Muscle of leg (tissue), 3 donors: ENCODE measurements at regions not wholly inside any gene's neighbourhood (a gene's known extent, or its start where the extent isn't known, plus 50 kb on each side); places are given as distances from the start of the nearest gene placed in this dataset.
"Not testable (repeated sequence)": the region's sequence is repeated elsewhere in the genome, so short reads cannot be mapped to it uniquely, and the experiment has no call there.

ENCODE experiments used
- DNase-seq: peaks from one replicate; pipeline ENCODE4 v3.0.0; 2013
- H3K27ac ChIP-seq: one replicate; pipeline ENCODE4 v1.5.1; 2013; ENCODE audit warnings: mild to moderate bottlenecking, low read length, control low read depth
- H3K27me3 ChIP-seq: one replicate; pipeline ENCODE4 v1.6.1; 2013; ENCODE audit warnings: low read length; ENCODE audit not compliant: control insufficient read depth, insufficient read depth
- H3K36me3 ChIP-seq: one replicate; pipeline ENCODE4 v1.6.1; 2013; ENCODE audit warnings: low read length; ENCODE audit not compliant: control insufficient read depth, insufficient read depth
- H3K4me1 ChIP-seq: one replicate; pipeline ENCODE4 v1.6.1; 2013; ENCODE audit warnings: low read length; ENCODE audit not compliant: control insufficient read depth, insufficient read depth
- H3K4me3 ChIP-seq: one replicate; pipeline ENCODE4 v1.5.1; 2013; ENCODE audit warnings: low read length, control low read depth
- H3K9me3 ChIP-seq: replicated peaks from 2 replicates; pipeline ENCODE4 v1.6.1; 2013; ENCODE audit warnings: low read depth, low read length; ENCODE audit not compliant: control insufficient read depth
- WGBS: methylation state at CpG from one replicate; pipeline ENCODE4 v1.1.5; 2013; ENCODE audit warnings: missing lambda C conversion rate; ENCODE audit not compliant: insufficient coverage; 5-methylcytosine and 5-hydroxymethylcytosine counted together

DNA sequence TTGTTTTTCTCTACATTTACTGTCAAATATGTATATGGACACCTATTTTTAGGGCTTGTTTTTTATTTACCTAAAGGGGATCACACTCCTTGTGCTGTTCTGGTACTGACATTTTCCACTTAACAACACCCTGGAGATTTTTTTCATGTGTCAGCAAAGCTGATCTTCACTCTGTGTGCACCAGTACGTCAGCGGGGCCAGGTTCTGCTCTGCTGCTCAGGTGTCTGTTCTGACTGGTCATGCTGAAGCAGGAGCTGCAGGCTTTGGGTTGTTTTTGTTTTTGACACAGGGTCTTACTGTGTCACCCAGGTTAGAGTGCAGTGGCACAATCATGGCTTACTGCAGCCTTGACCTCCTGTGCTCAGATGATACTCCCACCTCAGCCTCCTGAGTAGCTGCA is 81.9 kb upstream of the CCND2 start:
- Histone ChIP-seq H3K27ac (no peak overlapping the region), H3K9me3 (no peaks in the 10 kb centered on the region), H3K27me3 (no peaks in the 10 kb centered on the region), H3K4me1 (no peaks in the 10 kb centered on the region), H3K36me3 (no peaks in the 10 kb centered on the region), H3K4me3 (no peak overlapping the region)
- no peak for DNase-seq
- WGBS, result no CpG with 5 or more reads among the region's 2 CpGs

DNA sequence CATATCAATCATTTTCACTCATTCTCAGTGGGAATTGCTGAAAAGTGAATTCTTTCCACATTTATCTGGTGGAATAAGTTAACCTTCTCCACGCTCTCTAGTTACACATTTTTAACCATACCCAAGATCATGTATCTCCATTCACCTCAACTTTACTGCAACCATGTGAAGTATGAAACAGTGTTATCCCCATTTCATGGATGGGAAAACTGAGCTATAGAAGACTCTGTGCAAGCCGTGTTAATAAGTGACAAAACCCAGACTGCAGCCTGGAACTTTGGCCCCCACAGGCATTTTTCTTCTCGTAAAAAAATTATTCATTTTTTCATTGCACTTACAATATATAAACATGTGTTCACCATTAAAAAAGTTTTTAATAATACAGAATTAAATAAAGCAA is 82.4 kb upstream of the CCND2 start:
- no peaks in the 10 kb centered on the region for H3K36me3 ChIP-seq
- no peaks in the 10 kb centered on the region for H3K4me1 ChIP-seq
- no peaks in the 10 kb centered on the region for H3K27me3 ChIP-seq
- DNase-seq, result no peak
- no peaks in the 10 kb centered on the region for H3K9me3 ChIP-seq
- no peak overlapping the region for H3K4me3 ChIP-seq
- no peak overlapping the region for H3K27ac ChIP-seq
- no CpG with 5 or more reads among the region's 3 CpGs for WGBS

GRCh38 chr12:4190366-4191063 is 83.0 kb upstream of the CCND2 start:
- Histone ChIP-seq H3K4me3 (no peak overlapping the region), H3K27ac (no peak overlapping the region), H3K27me3 (no peaks in the 10 kb centered on the region), H3K9me3 (no peaks in the 10 kb centered on the region), H3K4me1 (no peaks in the 10 kb centered on the region), H3K36me3 (no peaks in the 10 kb centered on the region)
- 67% methylated on average over 1 of the region's 5 CpGs for WGBS
- DNase-seq, result no peak

DNA sequence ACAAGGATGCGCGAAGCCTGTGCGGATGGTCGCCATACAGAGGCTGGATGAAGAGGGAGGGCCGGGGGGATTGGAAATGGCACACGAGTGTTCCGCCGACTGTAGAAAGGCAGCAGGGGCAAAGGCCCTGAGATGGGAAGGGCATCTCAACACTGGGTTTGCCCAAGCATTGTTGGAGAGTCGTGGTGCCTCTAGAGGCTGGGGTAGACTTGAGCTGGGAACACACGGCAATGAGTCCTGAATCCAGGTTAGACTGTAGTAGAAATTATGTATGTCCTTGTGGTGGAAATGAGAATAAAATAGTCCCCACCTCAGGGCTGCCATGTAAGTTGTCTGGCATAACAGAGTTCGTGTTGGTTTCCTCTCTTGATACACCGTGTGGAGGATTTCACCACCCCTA is 83.8 kb upstream of the CCND2 start:
- Histone ChIP-seq H3K27ac (no peak overlapping the region), H3K4me1 (no peaks in the 10 kb centered on the region), H3K36me3 (no peaks in the 10 kb centered on the region), H3K9me3 (no peaks in the 10 kb centered on the region), H3K27me3 (no peaks in the 10 kb centered on the region), H3K4me3 (no peak overlapping the region)
- DNase-seq, result no peak
- 94% methylated on average over 7 of the region's 12 CpGs for WGBS

GRCh38 chr12:4187916-4188315 is 85.6 kb upstream of the CCND2 start:
- DNase-seq, result no peak
- Histone ChIP-seq H3K9me3 (peaks cover 1% of the 10 kb centered on the region), H3K4me1 (no peaks in the 10 kb centered on the region), H3K27ac (no peak overlapping the region), H3K4me3 (no peak overlapping the region), H3K36me3 (no peaks in the 10 kb centered on the region), H3K27me3 (no peaks in the 10 kb centered on the region)
- WGBS, result no CpG with 5 or more reads among the region's 4 CpGs

DNA sequence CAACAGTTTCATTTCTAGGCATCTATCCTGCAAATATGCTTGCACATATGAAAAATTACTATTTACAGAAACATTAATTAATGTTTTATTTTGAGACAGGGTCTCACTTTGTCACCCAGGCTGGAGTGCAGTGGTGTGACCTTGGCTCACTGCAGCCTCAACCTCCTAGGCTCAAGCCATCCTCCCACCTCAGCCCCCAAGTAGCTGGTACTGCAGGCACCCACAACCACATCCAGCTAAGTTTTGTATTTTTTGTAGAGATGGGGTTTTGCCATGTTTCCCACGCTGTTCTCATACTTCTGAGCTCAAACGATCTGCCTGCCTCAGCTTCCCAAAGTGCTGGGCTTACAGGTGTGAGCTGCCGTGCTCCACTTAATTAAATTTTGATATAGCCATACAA is 86.2 kb upstream of the CCND2 start:
- H3K36me3 ChIP-seq, DNase-seq: not testable (repeated sequence)
- WGBS, result no CpG with 5 or more reads among the region's 3 CpGs

GRCh38 chr12:4178424-4179170 is 95.0 kb upstream of the CCND2 start:
- H3K4me3 ChIP-seq, result no peak overlapping the region
- WGBS, result no CpG with 5 or more reads among the region's 4 CpGs
- no peaks in the 10 kb centered on the region for H3K4me1 ChIP-seq

More for the DNA sequence above, 86.2 kb upstream of the CCND2 start:
- not testable (repeated sequence) for H3K4me1 ChIP-seq, H3K4me3 ChIP-seq, H3K9me3 ChIP-seq, H3K27ac ChIP-seq, H3K27me3 ChIP-seq

DNA sequence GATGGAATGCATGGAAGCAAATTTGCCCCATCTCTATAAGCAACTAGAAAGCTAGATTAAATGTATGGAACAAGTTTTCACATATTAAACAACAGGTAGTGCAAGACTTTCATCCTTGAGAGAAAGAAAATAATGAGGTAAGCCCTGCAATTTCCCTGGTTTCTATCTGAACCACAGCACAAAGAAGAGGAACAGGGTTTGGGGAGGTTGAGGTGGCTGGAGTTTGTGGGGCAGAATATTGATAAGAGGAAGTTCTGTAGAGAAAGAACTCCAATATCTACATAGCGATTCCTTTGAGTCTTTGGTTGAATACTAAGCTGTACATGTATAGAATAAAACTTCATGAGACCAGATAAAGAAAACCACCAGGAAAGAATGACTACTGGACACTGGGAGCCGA is 96.3 kb upstream of the CCND2 start:
- no peak overlapping the region for H3K27ac ChIP-seq
- DNase-seq, result no peak
- no CpG with 5 or more reads among the region's 2 CpGs for WGBS
- no peaks in the 10 kb centered on the region for H3K27me3 ChIP-seq
- H3K4me3 ChIP-seq, result no peak overlapping the region
- no peaks in the 10 kb centered on the region for H3K9me3 ChIP-seq
- no peaks in the 10 kb centered on the region for H3K36me3 ChIP-seq
- H3K4me1 ChIP-seq, result peaks cover 2% of the 10 kb centered on the region

More at GRCh38 chr12:4178424-4179170, 95.0 kb upstream of the CCND2 start:
- no peak for DNase-seq
- Histone ChIP-seq H3K27me3 (no peaks in the 10 kb centered on the region), H3K27ac (no peak overlapping the region), H3K9me3 (peaks cover 4% of the 10 kb centered on the region), H3K36me3 (no peaks in the 10 kb centered on the region)

GRCh38 chr12:4176168-4176567 is 97.4 kb upstream of the CCND2 start:
- no peak for DNase-seq
- no peaks in the 10 kb centered on the region for H3K27me3 ChIP-seq

GRCh38 chr12:4174417-4174816 is 99.1 kb upstream of the CCND2 start:
- WGBS, result 100% methylated on average over 1 of the region's 3 CpGs
- H3K36me3 ChIP-seq, result no peaks in the 10 kb centered on the region

More at GRCh38 chr12:4176168-4176567, 97.4 kb upstream of the CCND2 start:
- Histone ChIP-seq H3K9me3 (no peaks in the 10 kb centered on the region), H3K27ac (no peak overlapping the region), H3K36me3 (no peaks in the 10 kb centered on the region), H3K4me3 (no peak overlapping the region), H3K4me1 (peaks cover 2% of the 10 kb centered on the region)

More at GRCh38 chr12:4174417-4174816, 99.1 kb upstream of the CCND2 start:
- no peak overlapping the region for H3K27ac ChIP-seq
- H3K27me3 ChIP-seq, result no peaks in the 10 kb centered on the region
- H3K4me1 ChIP-seq, result peaks cover 2% of the 10 kb centered on the region
- DNase-seq, result no peak
- no peaks in the 10 kb centered on the region for H3K9me3 ChIP-seq
- no peak overlapping the region for H3K4me3 ChIP-seq
